K562 (cell line): ENCODE measurements at regions not wholly inside any gene's neighbourhood (a gene's known extent, or its start where the extent isn't known, plus 50 kb on each side); places are given as distances from the start of the nearest gene placed in this dataset.

ENCODE experiments used
- ATAC-seq: fragments of 200-7000 bp; cut with Tn5 transposase; 3 replicates; pipeline ENCODE4 v1.9.1; 2020; ENCODE audit warnings: moderate library complexity
- BruUV-seq: library from RNA; stranded (reverse); fragments of 400-500 nt; replicated peaks from 2 replicates; lab custom pipeline; 2021; lab: Mats Ljungman, UMichigan
- CTCF ChIA-PET: fragments of 300-600 bp; formaldehyde crosslinking; extraction: SDS; loops from one replicate; lab custom pipeline; 2021; ENCODE audit warnings: low intra/inter-chr PET ratio; lab: Yijun Ruan, JAX
- POLR2A ChIA-PET: fragments of 300-600, 350-650 bp; sonication (Branson Sonifier 250); formaldehyde crosslinking; extraction: SDS; loops from one replicate; lab custom pipeline; 2021; ENCODE audit warnings: antibody characterized with exemption, inconsistent platforms; lab: Yijun Ruan, JAX
- DNase-seq, 4 experiments: peaks; one replicate each; pipeline versions ENCODE4 v3.0.0 to v3.0.0-alpha.2; 2011 to 2018; ENCODE audit warnings: low spot score in 3 of 4, mixed read lengths in 3 of 4; ENCODE audit errors: extremely low read depth in 1 of 4
- FAIRE-seq: peaks from 2 replicates; lab custom pipeline; 2011; peaks lifted over from hg19 to GRCh38; lab: Jason Lieb, UNC
- H2AFZ ChIP-seq: 2 replicates; pipeline ENCODE4 v1.6.0; 2011; ENCODE audit warnings: low read depth, low read length, control low read depth, inconsistent platforms
- H3K27ac ChIP-seq: fragments of 200-600 bp; 3 replicates; pipeline ENCODE4 v1.8.0; 2011; ENCODE audit warnings: low read depth, mild to moderate bottlenecking, control low read depth, inconsistent platforms, low read length, moderate library complexity, mixed read lengths; ENCODE audit errors: extremely low read depth
- H3K27me3 ChIP-seq, 2 experiments: fragments of 300-600 bp in 1 of 2; 2 replicates in 1 of 2; 3 replicates in 1 of 2; pipeline versions ENCODE4 v1.6.0 to v1.8.0; 2011; ENCODE audit warnings: inconsistent platforms in 2 of 2, low read length in 2 of 2, mild to moderate bottlenecking in 1 of 2, mixed read lengths in 1 of 2, moderate library complexity in 1 of 2; ENCODE audit not compliant: control insufficient read depth in 2 of 2, insufficient read depth in 2 of 2
- H3K36me3 ChIP-seq: fragments of 300-600 bp; 3 replicates; pipeline ENCODE4 v1.8.0; 2011; ENCODE audit warnings: mild to moderate bottlenecking, low read length, inconsistent platforms; ENCODE audit not compliant: control insufficient read depth, insufficient read depth
- H3K4me1 ChIP-seq, 2 experiments: fragments of 200-600 bp in 1 of 2; replicated peaks in 1 of 2; 2 replicates in 1 of 2; 3 replicates in 1 of 2; pipeline versions ENCODE4 v1.5.1 to v1.8.0; 2011; ENCODE audit warnings: inconsistent platforms in 2 of 2, low read length in 2 of 2, mild to moderate bottlenecking in 1 of 2, mixed read lengths in 1 of 2, moderate library complexity in 1 of 2; ENCODE audit not compliant: control insufficient read depth in 2 of 2, insufficient read depth in 2 of 2
- H3K4me2 ChIP-seq: 2 replicates; pipeline ENCODE4 v1.6.1; 2011; ENCODE audit warnings: low read length, control low read depth, inconsistent platforms, mixed read lengths; ENCODE audit not compliant: insufficient read depth
- H3K4me3 ChIP-seq: fragments of 200-600 bp; sonication (generic), shearing (Covaris generic); 2 replicates; pipeline ENCODE4 v1.5.1; 2016; ENCODE audit warnings: control low read depth, inconsistent platforms
- H3K79me2 ChIP-seq: fragments of 200-600 bp; 3 replicates; pipeline ENCODE4 v1.8.0; 2011; ENCODE audit warnings: low read length, inconsistent platforms; ENCODE audit not compliant: control insufficient read depth, insufficient read depth
- H3K9ac ChIP-seq, 2 experiments: 2 replicates each; pipeline versions ENCODE4 v1.6.0 to v1.6.1; 2011; ENCODE audit warnings: low read depth in 2 of 2, low read length in 2 of 2, control low read depth in 1 of 2, inconsistent platforms in 1 of 2, mild to moderate bottlenecking in 1 of 2, mixed read lengths in 1 of 2; ENCODE audit not compliant: insufficient read depth in 1 of 2
- H3K9me1 ChIP-seq: one replicate; pipeline ENCODE4 v1.6.0; 2011; ENCODE audit warnings: inconsistent platforms, mild to moderate bottlenecking, low read length, moderate library complexity; ENCODE audit not compliant: control insufficient read depth, insufficient read depth
- H3K9me3 ChIP-seq: replicated peaks from 2 replicates; pipeline ENCODE4 v1.5.1; 2011; ENCODE audit warnings: low read depth, low read length, inconsistent platforms; ENCODE audit not compliant: control insufficient read depth, insufficient read depth
- H4K20me1 ChIP-seq: replicated peaks from 2 replicates; pipeline ENCODE4 v1.6.1; 2011; ENCODE audit warnings: low read length, inconsistent platforms, mixed read lengths; ENCODE audit not compliant: control insufficient read depth, insufficient read depth
- CBFA2T3 ChIP-seq: fragments of 450-650 bp; IDR thresholded peaks from 2 replicates; pipeline ENCODE4 v1.6.1; 2017
- HDAC3 ChIP-seq: fragments of 450-650 bp; IDR thresholded peaks from 2 replicates; pipeline ENCODE4 v1.6.1; 2018; ENCODE audit warnings: borderline replicate concordance, mild to moderate bottlenecking, moderate library complexity; ENCODE audit not compliant: partially characterized antibody
- NCOA6 ChIP-seq: fragments of 450-650 bp; IDR thresholded peaks from 2 replicates; pipeline ENCODE4 v1.6.1; 2017; ENCODE audit warnings: mild to moderate bottlenecking
- NFIC ChIP-seq: fragments of 450-650 bp; IDR thresholded peaks from 2 replicates; pipeline ENCODE4 v1.6.1; 2017; ENCODE audit warnings: mild to moderate bottlenecking, inconsistent platforms
- POLR2B ChIP-seq: fragments of 450-650 bp; IDR thresholded peaks from 2 replicates; pipeline ENCODE4 v1.6.1; 2018; ENCODE audit warnings: low read depth; ENCODE audit not compliant: partially characterized antibody
- SPI1 ChIP-seq: IDR thresholded peaks from 2 replicates; pipeline ENCODE4 v1.6.1; 2011; ENCODE audit warnings: low read depth, low read length, control low read depth, borderline replicate concordance
- ZKSCAN8 ChIP-seq: fragments of 200-800 bp; sonication (Bioruptor generic); IDR thresholded peaks from 2 replicates; pipeline ENCODE4 v1.6.1; 2016; ENCODE audit warnings: missing genetic modification characterization, missing compliant biosample characterization
- ZZZ3 ChIP-seq: fragments of 450-650 bp; IDR thresholded peaks from 2 replicates; pipeline ENCODE4 v1.6.1; 2016; ENCODE audit warnings: antibody characterized with exemption, mild to moderate bottlenecking, moderate library complexity
- WGBS: fragments of 100-300 bp; shearing (Covaris generic); methylation state at CpG from one replicate; pipeline ENCODE4 v1.1.6; 2016; ENCODE audit warnings: low coverage, mixed read lengths; ENCODE audit not compliant: insufficient coverage; ENCODE audit errors: missing lambda C conversion rate; 5-methylcytosine and 5-hydroxymethylcytosine counted together
- in situ Hi-C: fragments of 300-500 bp; cut with MboI; formaldehyde crosslinking; loops from 4 replicates; pipeline ENCODE4 v1.15.0; 2018; ENCODE audit warnings: inconsistent platforms, mixed read lengths
- intact Hi-C: fragments of 100-400 bp; cut with micrococcal nuclease; formaldehyde crosslinking; loops from 2 replicates; pipeline ENCODE4 v1.14.2; 2022
- TF ChIP-seq, protein P1 (sequence below): fragments of 450-650 bp; formaldehyde crosslinking; IDR thresholded peaks from 2 replicates; pipeline ENCODE4 v1.4.0; 2022; ENCODE audit warnings: mild to moderate bottlenecking, moderate library complexity
- TF ChIP-seq, protein P2 (sequence below): fragments of 250-450 bp; sonication (Bioruptor Pico); IDR thresholded peaks from 2 replicates; pipeline ENCODE4 v1.5.0; 2021; ENCODE audit warnings: mild to moderate bottlenecking, borderline replicate concordance

GRCh38 chr4:127503111-127503510 is 129.6 kb upstream of the INTU start (continued):
- TF ChIP-seq NCOA6 (no peak), ZZZ3 (no peak)
- TF ChIP-seq, all 486 proteins: peak for 0

- no peaks in the 10 kb centered on the region for H3K9me1 ChIP-seq
- H3K79me2 ChIP-seq = no peaks in the 10 kb centered on the region
- no peaks in the 10 kb centered on the region for H3K27me3 ChIP-seq
- H4K20me1 ChIP-seq = no peaks in the 10 kb centered on the region
- TF ChIP-seq CBFA2T3 (0 out of 2 replicates have a peak, but pooled peaks have one; percentile 16), POLR2B (no peak), NFIC (peak; percentile 85)
- TF ChIP-seq, all 486 proteins: peak for 2
- ATAC-seq (peak; percentile 58; the same call in 1 of the 3 replicates), FAIRE-seq (no peak), DNase-seq (peak in 1 of 4 experiments; percentile 62)
- H3K27ac ChIP-seq = no peak overlapping the region
- no peak overlapping the region for H3K4me3 ChIP-seq
- H3K36me3 ChIP-seq = no peaks in the 10 kb centered on the region
- ChIA-PET CTCF (no interaction called here), POLR2A (no interaction called here)
- H3K9ac ChIP-seq = no peak overlapping the region
- no peak overlapping the region for H2AFZ ChIP-seq
- intact Hi-C loops = no loop called here
- H3K4me2 ChIP-seq = no peak overlapping the region
- WGBS = 0% methylated on average over 1 of the region's 1 CpG
- in situ Hi-C loops = no loop called here
- peaks cover 0 to 8% of the 10 kb centered on the region in 2 experiments; a peak in 3 of 5 replicates for H3K4me1 ChIP-seq
- BruUV-seq = no TSS peak
- no peaks in the 10 kb centered on the region for H3K9me3 ChIP-seq
Measured at GRCh38 chr4:127505203-127505602, 127.6 kb upstream of the INTU start.

- Histone ChIP-seq H3K4me3 (no peak overlapping the region), H3K4me1 (peaks cover 0 to 8% of the 10 kb centered on the region in 2 experiments; a peak in 3 of 5 replicates), H3K27me3 (no peaks in the 10 kb centered on the region), H4K20me1 (no peaks in the 10 kb centered on the region), H3K27ac (no peak overlapping the region), H3K4me2 (no peak overlapping the region), H2AFZ (no peak overlapping the region), H3K36me3 (no peaks in the 10 kb centered on the region), H3K79me2 (no peaks in the 10 kb centered on the region), H3K9me1 (no peaks in the 10 kb centered on the region), H3K9me3 (no peaks in the 10 kb centered on the region), H3K9ac (no peak overlapping the region)
- ATAC-seq (no peak), DNase-seq (no peak), FAIRE-seq (no peak)
- TF ChIP-seq HDAC3 = no peak
- TF ChIP-seq, protein P1, sequence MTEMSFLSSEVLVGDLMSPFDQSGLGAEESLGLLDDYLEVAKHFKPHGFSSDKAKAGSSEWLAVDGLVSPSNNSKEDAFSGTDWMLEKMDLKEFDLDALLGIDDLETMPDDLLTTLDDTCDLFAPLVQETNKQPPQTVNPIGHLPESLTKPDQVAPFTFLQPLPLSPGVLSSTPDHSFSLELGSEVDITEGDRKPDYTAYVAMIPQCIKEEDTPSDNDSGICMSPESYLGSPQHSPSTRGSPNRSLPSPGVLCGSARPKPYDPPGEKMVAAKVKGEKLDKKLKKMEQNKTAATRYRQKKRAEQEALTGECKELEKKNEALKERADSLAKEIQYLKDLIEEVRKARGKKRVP (CRISPR knock-in tag) = no peak
- TF ChIP-seq SPI1 = peak; percentile 39; the same call in 1 of the 2 replicates
- TF ChIP-seq ZKSCAN8 (CRISPR knock-in tag) = no peak
- TF ChIP-seq, protein P2, sequence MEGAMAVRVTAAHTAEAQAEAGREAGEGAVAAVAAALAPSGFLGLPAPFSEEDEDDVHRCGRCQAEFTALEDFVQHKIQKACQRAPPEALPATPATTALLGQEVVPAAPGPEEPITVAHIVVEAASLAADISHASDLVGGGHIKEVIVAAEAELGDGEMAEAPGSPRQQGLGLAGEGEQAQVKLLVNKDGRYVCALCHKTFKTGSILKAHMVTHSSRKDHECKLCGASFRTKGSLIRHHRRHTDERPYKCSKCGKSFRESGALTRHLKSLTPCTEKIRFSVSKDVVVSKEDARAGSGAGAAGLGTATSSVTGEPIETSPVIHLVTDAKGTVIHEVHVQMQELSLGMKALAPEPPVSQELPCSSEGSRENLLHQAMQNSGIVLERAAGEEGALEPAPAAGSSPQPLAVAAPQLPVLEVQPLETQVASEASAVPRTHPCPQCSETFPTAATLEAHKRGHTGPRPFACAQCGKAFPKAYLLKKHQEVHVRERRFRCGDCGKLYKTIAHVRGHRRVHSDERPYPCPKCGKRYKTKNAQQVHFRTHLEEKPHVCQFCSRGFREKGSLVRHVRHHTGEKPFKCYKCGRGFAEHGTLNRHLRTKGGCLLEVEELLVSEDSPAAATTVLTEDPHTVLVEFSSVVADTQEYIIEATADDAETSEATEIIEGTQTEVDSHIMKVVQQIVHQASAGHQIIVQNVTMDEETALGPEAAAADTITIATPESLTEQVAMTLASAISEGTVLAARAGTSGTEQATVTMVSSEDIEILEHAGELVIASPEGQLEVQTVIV (CRISPR knock-in tag) = no peak
- intact Hi-C loops (no loop called here), in situ Hi-C loops (no loop called here)
- 70% methylated on average over 1 of the region's 1 CpG for WGBS
- CTCF ChIA-PET = no interaction called here
- POLR2A ChIA-PET = no interaction called here
- no TSS peak for BruUV-seq
Measured at GRCh38 chr4:127506283-127506682, 126.5 kb upstream of the INTU start.
